ENCODE measurements at regions not wholly inside any gene's neighbourhood (a gene's known extent, or its start where the extent isn't known, plus 50 kb on each side); places are given as distances from the start of the nearest gene placed in this dataset.

DNA sequence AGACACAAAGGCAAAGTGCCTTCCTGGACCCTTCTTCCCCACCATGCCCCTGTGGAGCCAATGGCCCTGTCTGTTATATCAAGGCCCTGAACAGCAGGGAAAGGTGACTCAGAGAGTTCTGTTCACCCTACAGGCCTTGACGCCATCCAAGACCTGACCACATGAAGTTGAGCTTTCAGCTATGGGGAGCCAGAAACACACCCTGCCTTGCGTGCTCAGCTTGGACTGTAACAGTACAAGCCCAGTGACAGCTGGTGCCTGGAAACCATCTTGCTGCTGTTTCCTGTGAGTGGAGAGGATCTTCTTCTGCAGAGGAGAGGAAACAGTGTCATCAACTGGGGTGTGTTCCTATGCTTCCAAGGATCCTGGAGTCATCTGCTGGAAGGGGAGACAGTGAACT lies 165.0 kb upstream of the IRF2BP2 start:
- Histone ChIP-seq H3K4me1 (ENCODE audit: control insufficient read depth, low read depth, low read length) (peaks cover 17% of the 10 kb centered on the region), H3K4me3 (ENCODE audit: low read length) (no peak overlapping the region), H3K36me3 (ENCODE audit: control insufficient read depth, low read depth, low read length) (no peaks in the 10 kb centered on the region), H3K9me3 (ENCODE audit: control insufficient read depth, low read depth, low read length) (no peaks in the 10 kb centered on the region), H3K27me3 (ENCODE audit: control insufficient read depth, insufficient read depth, low read length) (peaks cover 8% of the 10 kb centered on the region), H3K27ac (ENCODE audit: low read length) (no peak overlapping the region), H3K9ac (ENCODE audit: low read length) (no peak overlapping the region)

- Histone ChIP-seq H3K4me3 (ENCODE audit: low read length) (no peak overlapping the region), H3K9ac (ENCODE audit: low read length) (no peak overlapping the region), H3K9me3 (ENCODE audit: control insufficient read depth, low read depth, low read length) (no peaks in the 10 kb centered on the region), H3K27me3 (ENCODE audit: control insufficient read depth, insufficient read depth, low read length) (peaks cover 8% of the 10 kb centered on the region), H3K4me1 (ENCODE audit: control insufficient read depth, low read depth, low read length) (peaks cover 19% of the 10 kb centered on the region), H3K27ac (ENCODE audit: low read length) (no peak overlapping the region), H3K36me3 (ENCODE audit: control insufficient read depth, low read depth, low read length) (no peaks in the 10 kb centered on the region)
These were observed 164.1 kb upstream of the IRF2BP2 start for GRCh38 chr1:234773936-234774677.

GRCh38 chr1:234772345-234773147 lies 162.6 kb upstream of the IRF2BP2 start:
- Histone ChIP-seq H3K36me3 (ENCODE audit: control insufficient read depth, low read depth, low read length) (no peaks in the 10 kb centered on the region), H3K27me3 (ENCODE audit: control insufficient read depth, insufficient read depth, low read length) (peaks cover 8% of the 10 kb centered on the region), H3K27ac (ENCODE audit: low read length) (no peak overlapping the region), H3K9ac (ENCODE audit: low read length) (no peak overlapping the region), H3K9me3 (ENCODE audit: control insufficient read depth, low read depth, low read length) (no peaks in the 10 kb centered on the region), H3K4me1 (ENCODE audit: control insufficient read depth, low read depth, low read length) (peaks cover 19% of the 10 kb centered on the region), H3K4me3 (ENCODE audit: low read length) (no peak overlapping the region)

DNA sequence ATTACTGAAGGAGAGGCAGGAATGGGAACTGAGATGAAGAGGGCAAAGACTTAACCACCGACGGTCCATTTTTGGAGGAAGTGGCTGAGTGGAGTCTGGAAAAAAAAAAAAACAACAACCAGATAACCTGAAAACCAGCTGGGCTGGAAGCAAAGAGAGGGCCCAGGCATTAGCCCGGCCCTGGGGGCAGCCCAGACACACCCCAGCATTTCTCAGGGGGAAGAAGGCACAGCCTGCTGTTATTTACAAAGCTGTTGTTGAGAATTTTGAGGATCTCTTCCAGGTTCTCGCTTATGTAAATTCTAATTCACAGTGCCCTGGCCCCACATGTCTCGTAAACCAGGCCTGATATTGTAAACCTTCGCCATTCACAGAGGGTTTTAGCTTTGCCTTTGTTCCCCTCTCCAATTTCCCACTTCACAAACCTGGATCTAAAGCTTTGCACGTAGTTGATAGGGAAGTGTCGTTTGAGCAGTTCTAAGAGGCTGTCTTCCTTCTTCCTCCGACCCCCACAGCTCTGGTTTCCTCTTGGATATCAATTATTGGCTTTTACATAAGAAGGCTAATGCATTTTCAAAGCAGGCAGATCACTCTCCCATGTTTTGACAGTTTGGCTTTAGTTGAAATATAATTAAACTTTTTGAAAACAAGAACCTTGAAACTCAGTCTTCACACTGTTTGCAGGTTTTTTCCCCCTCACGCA lies 161.8 kb upstream of the IRF2BP2 start:
- no peaks in the 10 kb centered on the region for H3K36me3 ChIP-seq (ENCODE audit: control insufficient read depth, low read depth, low read length)
- H3K4me1 ChIP-seq (ENCODE audit: control insufficient read depth, low read depth, low read length), result peaks cover 19% of the 10 kb centered on the region
- H3K9me3 ChIP-seq (ENCODE audit: control insufficient read depth, low read depth, low read length), result no peaks in the 10 kb centered on the region
- no peak overlapping the region for H3K27ac ChIP-seq (ENCODE audit: low read length)
- no peak overlapping the region for H3K4me3 ChIP-seq (ENCODE audit: low read length)
- H3K9ac ChIP-seq (ENCODE audit: low read length), result no peak overlapping the region
- peaks cover 8% of the 10 kb centered on the region for H3K27me3 ChIP-seq (ENCODE audit: control insufficient read depth, insufficient read depth, low read length)

GRCh38 chr1:234770924-234771540 lies 161.1 kb upstream of the IRF2BP2 start:
- no peaks in the 10 kb centered on the region for H3K36me3 ChIP-seq (ENCODE audit: control insufficient read depth, low read depth, low read length)
- no peaks in the 10 kb centered on the region for H3K9me3 ChIP-seq (ENCODE audit: control insufficient read depth, low read depth, low read length)
- H3K27me3 ChIP-seq (ENCODE audit: control insufficient read depth, insufficient read depth, low read length), result peaks cover 8% of the 10 kb centered on the region
- H3K9ac ChIP-seq (ENCODE audit: low read length), result no peak overlapping the region
- H3K4me3 ChIP-seq (ENCODE audit: low read length), result no peak overlapping the region
- peaks cover 19% of the 10 kb centered on the region for H3K4me1 ChIP-seq (ENCODE audit: control insufficient read depth, low read depth, low read length)
- H3K27ac ChIP-seq (ENCODE audit: low read length), result no peak overlapping the region

GRCh38 chr1:234769986-234770795 lies 160.2 kb upstream of the IRF2BP2 start:
- H3K27me3 ChIP-seq (ENCODE audit: control insufficient read depth, insufficient read depth, low read length), result peaks cover 8% of the 10 kb centered on the region
- H3K4me1 ChIP-seq (ENCODE audit: control insufficient read depth, low read depth, low read length), result peaks cover 19% of the 10 kb centered on the region
- H3K4me3 ChIP-seq (ENCODE audit: low read length), result no peak overlapping the region
- H3K27ac ChIP-seq (ENCODE audit: low read length), result no peak overlapping the region
- H3K36me3 ChIP-seq (ENCODE audit: control insufficient read depth, low read depth, low read length), result no peaks in the 10 kb centered on the region
- H3K9me3 ChIP-seq (ENCODE audit: control insufficient read depth, low read depth, low read length), result no peaks in the 10 kb centered on the region
- H3K9ac ChIP-seq (ENCODE audit: low read length), result no peak overlapping the region

- no peak overlapping the region for H3K27ac ChIP-seq (ENCODE audit: low read length)
- peaks cover 19% of the 10 kb centered on the region for H3K4me1 ChIP-seq (ENCODE audit: control insufficient read depth, low read depth, low read length)
- H3K9ac ChIP-seq (ENCODE audit: low read length), result no peak overlapping the region
- H3K4me3 ChIP-seq (ENCODE audit: low read length), result no peak overlapping the region
- H3K9me3 ChIP-seq (ENCODE audit: control insufficient read depth, low read depth, low read length), result no peaks in the 10 kb centered on the region
- no peaks in the 10 kb centered on the region for H3K36me3 ChIP-seq (ENCODE audit: control insufficient read depth, low read depth, low read length)
- H3K27me3 ChIP-seq (ENCODE audit: control insufficient read depth, insufficient read depth, low read length), result peaks cover 8% of the 10 kb centered on the region
These were observed 159.5 kb upstream of the IRF2BP2 start for GRCh38 chr1:234769284-234769985.

- H3K27me3 ChIP-seq (ENCODE audit: control insufficient read depth, insufficient read depth, low read length), result peaks cover 8% of the 10 kb centered on the region
- H3K9me3 ChIP-seq (ENCODE audit: control insufficient read depth, low read depth, low read length), result no peaks in the 10 kb centered on the region
- peaks cover 19% of the 10 kb centered on the region for H3K4me1 ChIP-seq (ENCODE audit: control insufficient read depth, low read depth, low read length)
- no peak overlapping the region for H3K4me3 ChIP-seq (ENCODE audit: low read length)
- no peak overlapping the region for H3K27ac ChIP-seq (ENCODE audit: low read length)
- no peak overlapping the region for H3K9ac ChIP-seq (ENCODE audit: low read length)
- no peaks in the 10 kb centered on the region for H3K36me3 ChIP-seq (ENCODE audit: control insufficient read depth, low read depth, low read length)
These were observed 158.7 kb upstream of the IRF2BP2 start for GRCh38 chr1:234768569-234769283.

- H3K27ac ChIP-seq (ENCODE audit: low read length), result no peak overlapping the region
These were observed 158.2 kb upstream of the IRF2BP2 start for GRCh38 chr1:234768171-234768568.

GRCh38 chr1:234765672-234766071 lies 155.7 kb upstream of the IRF2BP2 start:
- Histone ChIP-seq H3K9me3 (ENCODE audit: control insufficient read depth, low read depth, low read length) (no peaks in the 10 kb centered on the region), H3K4me3 (ENCODE audit: low read length) (no peak overlapping the region), H3K27me3 (ENCODE audit: control insufficient read depth, insufficient read depth, low read length) (peaks cover 3% of the 10 kb centered on the region), H3K36me3 (ENCODE audit: control insufficient read depth, low read depth, low read length) (no peaks in the 10 kb centered on the region), H3K4me1 (ENCODE audit: control insufficient read depth, low read depth, low read length) (peaks cover 9% of the 10 kb centered on the region), H3K27ac (ENCODE audit: low read length) (no peak overlapping the region), H3K9ac (ENCODE audit: low read length) (no peak overlapping the region)

More at GRCh38 chr1:234768171-234768568, 158.2 kb upstream of the IRF2BP2 start:
- peaks cover 8% of the 10 kb centered on the region for H3K27me3 ChIP-seq (ENCODE audit: control insufficient read depth, insufficient read depth, low read length)
- no peak overlapping the region for H3K9ac ChIP-seq (ENCODE audit: low read length)
- peaks cover 19% of the 10 kb centered on the region for H3K4me1 ChIP-seq (ENCODE audit: control insufficient read depth, low read depth, low read length)
- H3K9me3 ChIP-seq (ENCODE audit: control insufficient read depth, low read depth, low read length), result no peaks in the 10 kb centered on the region
- no peaks in the 10 kb centered on the region for H3K36me3 ChIP-seq (ENCODE audit: control insufficient read depth, low read depth, low read length)
- no peak overlapping the region for H3K4me3 ChIP-seq (ENCODE audit: low read length)

All from iPS-18a (cell line).